GM13977 (cell line): ENCODE measurements at regions not wholly inside any gene's neighbourhood (a gene's known extent, or its start where the extent isn't known, plus 50 kb on each side); places are given as distances from the start of the nearest gene placed in this dataset.

ENCODE experiments used
- DNase-seq: peaks from one replicate; pipeline ENCODE4 v3.0.0; 2012; ENCODE audit warnings: low spot score
- CTCF ChIP-seq: IDR thresholded peaks from 2 replicates; pipeline ENCODE4 v1.5.1; 2012; ENCODE audit warnings: mild to moderate bottlenecking, control low read depth; ENCODE audit not compliant: insufficient read depth; ENCODE audit errors: extremely low read depth, missing control alignments
- in situ Hi-C: fragments of 300-500 bp; cut with MboI; formaldehyde crosslinking; loops from one replicate; pipeline ENCODE4 v1.12.0; 2022; ENCODE audit warnings: low sequenced_read_pairs, low pct_unique_long_range_greater_than_20kb, mixed read lengths, inconsistent platforms; ENCODE audit not compliant: unreplicated experiment

- in situ Hi-C loops, result no loop called here
- no peak for TF ChIP-seq CTCF
- DNase-seq, result no peak
Measured at GRCh38 chr10:117477211-117477947, 65.2 kb upstream of the EMX2 start.

DNA sequence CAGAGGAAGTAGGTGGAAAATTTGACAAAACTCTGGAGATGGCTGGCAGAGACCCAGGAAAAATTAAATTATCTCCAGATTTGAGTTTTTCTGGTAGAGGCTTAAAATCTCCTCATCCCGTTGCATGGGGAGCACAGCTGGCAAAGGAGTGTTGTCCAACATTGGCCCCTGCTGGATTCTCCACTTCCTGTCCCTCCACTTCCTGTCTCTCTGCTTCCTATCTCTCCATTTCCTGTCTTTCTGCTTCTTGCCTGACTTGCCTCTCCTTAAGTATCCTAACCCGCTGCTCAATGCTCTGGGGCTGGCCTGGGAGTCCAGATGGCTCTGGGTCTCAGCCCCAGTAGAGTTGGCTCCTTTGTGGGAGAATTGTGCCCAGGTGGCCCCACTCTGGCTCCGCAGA, 65.8 kb upstream of the EMX2 start:
- in situ Hi-C loops, result no loop called here
- no peak for TF ChIP-seq CTCF
- no peak for DNase-seq

DNA sequence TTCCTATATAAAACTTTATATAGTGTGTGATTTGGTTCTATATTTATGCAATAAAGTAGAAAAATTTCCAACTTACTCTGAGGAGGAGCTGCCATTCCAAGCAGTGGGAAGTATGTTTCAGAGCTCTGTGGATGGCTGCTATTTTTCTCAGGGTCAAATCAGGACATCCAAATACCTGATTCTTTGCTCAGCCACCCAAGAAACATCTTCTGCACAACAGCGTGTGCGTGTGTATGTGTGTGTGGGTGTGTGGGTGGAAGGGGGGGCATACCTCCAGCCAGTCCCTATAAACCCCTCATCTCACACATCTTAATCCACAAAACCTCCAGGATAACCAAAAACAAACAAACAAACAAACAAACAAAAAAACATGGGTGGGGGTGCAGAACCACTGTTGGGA, 66.3 kb upstream of the EMX2 start:
- in situ Hi-C loops, result no loop called here
- no peak for TF ChIP-seq CTCF

DNA sequence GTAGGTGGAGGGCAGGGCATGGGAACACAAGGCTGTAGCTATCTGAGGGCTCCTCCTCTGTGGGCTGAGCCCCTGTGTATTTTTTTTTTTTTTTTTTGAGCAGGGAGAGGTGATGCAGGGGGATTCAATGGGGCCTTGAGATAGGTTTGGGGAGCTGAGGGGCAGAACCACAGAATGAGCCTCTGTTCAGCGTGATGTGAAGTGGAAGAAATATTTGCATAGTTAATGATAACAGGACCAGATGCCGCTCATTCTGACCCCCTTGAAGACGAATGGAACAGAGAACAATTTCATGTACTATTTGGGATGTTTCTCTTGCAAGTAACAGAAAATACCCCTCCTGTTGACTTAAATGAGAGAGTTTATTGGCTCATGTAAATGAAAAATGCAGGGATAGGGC, 69.7 kb upstream of the EMX2 start:
- in situ Hi-C loops, result no loop called here
- DNase-seq, result no peak
- TF ChIP-seq CTCF, result no peak

More for the DNA sequence above, 66.3 kb upstream of the EMX2 start:
- no peak for DNase-seq

GRCh38 chr10:117471344-117471874, 71.1 kb upstream of the EMX2 start:
- DNase-seq, result no peak
- in situ Hi-C loops, result no loop called here
- TF ChIP-seq CTCF, result no peak

DNA sequence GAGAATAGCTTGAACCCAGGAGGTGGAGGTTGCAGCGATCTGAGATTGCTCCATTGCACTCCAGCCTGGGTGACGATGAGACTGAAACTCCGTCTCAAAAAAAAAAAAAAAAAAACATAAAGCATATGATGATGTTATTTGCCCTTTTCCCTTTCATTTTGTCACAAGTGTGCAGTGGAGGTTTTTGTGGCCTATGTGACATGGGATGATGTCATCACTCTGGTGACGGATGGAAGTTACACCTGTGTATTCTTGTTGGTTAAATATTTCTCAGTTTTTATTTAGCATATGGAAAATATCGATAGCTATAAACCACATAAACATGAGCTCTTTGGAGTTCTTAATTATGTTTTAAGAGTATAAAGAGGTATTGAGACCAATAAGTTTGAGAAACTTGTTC, 71.8 kb upstream of the EMX2 start:
- in situ Hi-C loops, result no loop called here
- no peak for DNase-seq
- TF ChIP-seq CTCF, result no peak
